ENCODE measurements at regions not wholly inside any gene's neighbourhood (a gene's known extent, or its start where the extent isn't known, plus 50 kb on each side); places are given as distances from the start of the nearest gene placed in this dataset.

GRCh38 chr6:97450087-97450486 is 167.1 kb upstream of the MMS22L start:
- TF ChIP-seq, protein P1, sequence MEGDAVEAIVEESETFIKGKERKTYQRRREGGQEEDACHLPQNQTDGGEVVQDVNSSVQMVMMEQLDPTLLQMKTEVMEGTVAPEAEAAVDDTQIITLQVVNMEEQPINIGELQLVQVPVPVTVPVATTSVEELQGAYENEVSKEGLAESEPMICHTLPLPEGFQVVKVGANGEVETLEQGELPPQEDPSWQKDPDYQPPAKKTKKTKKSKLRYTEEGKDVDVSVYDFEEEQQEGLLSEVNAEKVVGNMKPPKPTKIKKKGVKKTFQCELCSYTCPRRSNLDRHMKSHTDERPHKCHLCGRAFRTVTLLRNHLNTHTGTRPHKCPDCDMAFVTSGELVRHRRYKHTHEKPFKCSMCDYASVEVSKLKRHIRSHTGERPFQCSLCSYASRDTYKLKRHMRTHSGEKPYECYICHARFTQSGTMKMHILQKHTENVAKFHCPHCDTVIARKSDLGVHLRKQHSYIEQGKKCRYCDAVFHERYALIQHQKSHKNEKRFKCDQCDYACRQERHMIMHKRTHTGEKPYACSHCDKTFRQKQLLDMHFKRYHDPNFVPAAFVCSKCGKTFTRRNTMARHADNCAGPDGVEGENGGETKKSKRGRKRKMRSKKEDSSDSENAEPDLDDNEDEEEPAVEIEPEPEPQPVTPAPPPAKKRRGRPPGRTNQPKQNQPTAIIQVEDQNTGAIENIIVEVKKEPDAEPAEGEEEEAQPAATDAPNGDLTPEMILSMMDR (IDR thresholded peaks at IDR 0.05), result no peak
- no peak for TF ChIP-seq POLR2A (IDR thresholded peaks at IDR 0.05)
